ENCODE measurements at regions not wholly inside any gene's neighbourhood (a gene's known extent, or its start where the extent isn't known, plus 50 kb on each side); places are given as distances from the start of the nearest gene placed in this dataset.
A peak's percentile ranks its signal among the peaks of the same experiment; 100 is the strongest.

- Histone ChIP-seq H3K4me3 (no peak overlapping the region), H3K9me3 (replicated peaks) (no peaks in the 10 kb centered on the region), H3K27ac (no peak overlapping the region), H3K36me3 (no peaks in the 10 kb centered on the region), H3K27me3 (replicated peaks) (no peaks in the 10 kb centered on the region), H3K4me1 (replicated peaks) (peaks cover 11% of the 10 kb centered on the region)
- DNase-seq (ENCODE audit: low read depth in 1 of 2, low spot score in 2 of 2) = no peak
Measured at GRCh38 chr9:86562691-86563090, 208.5 kb upstream of the TUT7 start.

DNA sequence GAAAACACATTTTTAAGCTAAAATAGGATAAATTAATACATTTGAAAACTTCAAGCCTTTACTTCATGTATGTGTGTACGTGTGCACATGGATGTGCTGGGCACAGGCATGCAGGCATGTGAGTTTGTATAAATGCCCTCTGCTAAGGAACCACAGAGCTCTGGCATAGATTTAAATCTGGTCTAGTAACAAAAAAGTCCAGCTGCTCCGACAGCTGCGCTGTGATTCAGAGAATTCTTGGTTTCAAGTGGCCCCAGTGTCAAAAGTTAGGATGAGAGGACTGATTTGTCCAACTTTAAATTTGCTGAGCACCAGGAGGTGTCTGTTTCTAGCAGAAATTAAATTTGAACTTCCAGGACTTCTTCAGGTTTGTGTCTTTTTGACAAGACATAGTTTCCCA, 203.7 kb upstream of the TUT7 start:
- H3K4me1 ChIP-seq (replicated peaks) = peaks cover 12% of the 10 kb centered on the region
- DNase-seq (ENCODE audit: low read depth in 1 of 2, low spot score in 2 of 2) = no peak
- no peaks in the 10 kb centered on the region for H3K9me3 ChIP-seq (replicated peaks)
- no peaks in the 10 kb centered on the region for H3K36me3 ChIP-seq
- no peak overlapping the region for H3K27ac ChIP-seq
- H3K4me3 ChIP-seq = no peak overlapping the region
- no peaks in the 10 kb centered on the region for H3K27me3 ChIP-seq (replicated peaks)

DNA sequence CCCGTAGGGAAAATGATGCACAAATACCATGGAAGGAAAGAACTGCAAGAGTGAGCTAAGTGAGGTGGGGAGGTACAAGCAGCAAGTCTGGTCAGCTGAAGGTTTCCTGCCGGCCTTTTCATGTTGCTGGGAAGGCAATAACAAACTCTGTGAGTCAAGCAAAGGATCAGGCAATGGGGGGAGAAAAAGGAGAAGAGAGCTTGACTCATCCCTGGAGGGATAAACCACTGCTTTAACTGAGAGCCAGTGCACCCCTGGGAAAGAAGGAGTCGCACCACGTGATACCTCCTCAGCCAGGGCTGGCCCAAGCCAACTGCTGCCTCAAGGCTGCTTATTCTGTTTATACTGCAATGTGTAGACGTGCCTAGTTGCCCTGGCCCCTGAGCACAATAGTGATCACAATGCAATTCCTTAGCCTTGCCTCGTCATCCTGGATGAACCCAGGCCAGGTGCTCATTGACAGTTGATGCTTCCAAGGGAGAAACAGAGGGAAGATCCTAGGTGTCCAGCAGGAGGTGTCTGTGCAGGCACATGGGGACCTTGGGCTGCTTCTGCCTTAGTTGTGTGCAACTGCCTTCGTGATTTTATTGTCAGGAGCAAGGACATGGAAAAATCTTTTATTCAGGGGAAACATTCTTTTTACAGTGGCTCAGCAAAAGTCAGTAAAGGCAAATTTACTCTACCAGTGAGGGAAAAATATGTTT, 203.0 kb upstream of the TUT7 start:
- DNase-seq (ENCODE audit: low read depth in 1 of 2, low spot score in 2 of 2) = peak; percentile 50 to 53
- no peaks in the 10 kb centered on the region for H3K27me3 ChIP-seq (replicated peaks)
- H3K4me3 ChIP-seq = no peak overlapping the region
- H3K9me3 ChIP-seq (replicated peaks) = no peaks in the 10 kb centered on the region
- no peaks in the 10 kb centered on the region for H3K36me3 ChIP-seq
- peaks cover 9% of the 10 kb centered on the region; the same call in 1 of the 2 replicates for H3K4me1 ChIP-seq (replicated peaks)
- H3K27ac ChIP-seq = no peak overlapping the region

DNA sequence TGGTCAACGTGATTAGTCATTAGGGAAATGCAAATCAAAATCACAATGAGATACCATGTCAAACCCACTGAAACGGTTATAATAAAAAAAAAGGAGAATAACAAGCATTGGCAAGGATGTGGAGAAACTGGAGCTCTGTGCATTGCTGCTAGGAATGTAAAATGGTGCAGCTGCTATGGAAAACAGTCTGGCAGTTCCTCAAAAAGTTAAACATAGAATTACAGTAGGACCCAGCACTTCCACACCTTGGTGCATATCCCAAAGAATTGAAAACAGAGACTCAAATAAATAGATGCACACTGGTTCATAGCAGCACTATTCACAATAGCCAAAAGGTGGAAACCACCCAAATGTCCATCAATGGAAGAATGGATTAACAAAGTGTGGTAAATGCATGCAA, 201.5 kb upstream of the TUT7 start:
- Histone ChIP-seq H3K9me3 (replicated peaks) (no peaks in the 10 kb centered on the region), H3K4me3 (no peak overlapping the region)
- no peak for DNase-seq (ENCODE audit: low read depth in 1 of 2, low spot score in 2 of 2)

DNA sequence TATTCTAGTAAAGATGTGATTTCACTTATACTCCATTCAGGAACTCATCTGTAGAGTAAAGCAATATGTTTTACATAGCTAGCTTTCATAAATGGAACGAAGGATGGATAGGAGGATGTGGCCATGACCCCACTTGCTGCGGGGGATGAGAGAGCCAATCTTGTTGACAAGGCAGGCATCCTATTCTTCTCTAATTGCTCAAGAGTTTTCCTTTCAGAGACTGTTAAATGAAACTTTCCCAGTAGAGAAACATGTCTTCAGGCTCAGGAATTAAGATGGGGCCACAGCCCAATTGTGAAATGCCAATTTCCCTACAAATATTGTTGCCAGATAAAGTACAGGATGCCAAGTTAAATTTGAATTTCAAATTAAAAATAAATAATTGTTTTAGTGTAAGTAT, 196.2 kb upstream of the TUT7 start:
- Histone ChIP-seq H3K4me3 (no peak overlapping the region), H3K27ac (no peak overlapping the region), H3K27me3 (replicated peaks) (no peaks in the 10 kb centered on the region), H3K4me1 (replicated peaks) (no peaks in the 10 kb centered on the region), H3K36me3 (no peaks in the 10 kb centered on the region), H3K9me3 (replicated peaks) (no peaks in the 10 kb centered on the region)
- DNase-seq (ENCODE audit: low read depth in 1 of 2, low spot score in 2 of 2) = no peak

More for the DNA sequence above, 201.5 kb upstream of the TUT7 start:
- H3K36me3 ChIP-seq = no peaks in the 10 kb centered on the region
- peaks cover 9% of the 10 kb centered on the region; the same call in 1 of the 2 replicates for H3K4me1 ChIP-seq (replicated peaks)
- H3K27ac ChIP-seq = no peak overlapping the region
- no peaks in the 10 kb centered on the region for H3K27me3 ChIP-seq (replicated peaks)

DNA sequence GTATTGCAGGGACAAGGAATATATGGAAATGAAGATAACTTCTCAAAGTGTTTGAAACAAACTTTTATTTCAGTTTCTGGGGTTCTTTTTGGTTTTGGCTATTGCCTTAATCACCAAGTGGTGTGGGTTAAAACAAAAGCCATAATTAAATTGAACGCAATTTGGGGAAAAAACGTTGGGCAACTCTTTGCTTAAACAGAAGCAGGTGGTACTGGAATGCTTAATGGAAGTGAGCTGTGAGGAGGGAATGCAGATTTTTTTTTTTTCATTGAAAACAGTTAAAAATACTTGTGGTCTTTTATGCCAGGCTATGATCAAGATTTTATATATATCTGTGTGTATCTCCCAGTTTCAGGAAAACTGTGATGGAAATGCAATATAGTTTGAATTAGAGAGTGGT, 195.7 kb upstream of the TUT7 start:
- Histone ChIP-seq H3K27me3 (replicated peaks) (no peaks in the 10 kb centered on the region), H3K27ac (no peak overlapping the region), H3K9me3 (replicated peaks) (no peaks in the 10 kb centered on the region), H3K36me3 (no peaks in the 10 kb centered on the region), H3K4me1 (replicated peaks) (no peaks in the 10 kb centered on the region), H3K4me3 (no peak overlapping the region)
- no peak for DNase-seq (ENCODE audit: low read depth in 1 of 2, low spot score in 2 of 2)

DNA sequence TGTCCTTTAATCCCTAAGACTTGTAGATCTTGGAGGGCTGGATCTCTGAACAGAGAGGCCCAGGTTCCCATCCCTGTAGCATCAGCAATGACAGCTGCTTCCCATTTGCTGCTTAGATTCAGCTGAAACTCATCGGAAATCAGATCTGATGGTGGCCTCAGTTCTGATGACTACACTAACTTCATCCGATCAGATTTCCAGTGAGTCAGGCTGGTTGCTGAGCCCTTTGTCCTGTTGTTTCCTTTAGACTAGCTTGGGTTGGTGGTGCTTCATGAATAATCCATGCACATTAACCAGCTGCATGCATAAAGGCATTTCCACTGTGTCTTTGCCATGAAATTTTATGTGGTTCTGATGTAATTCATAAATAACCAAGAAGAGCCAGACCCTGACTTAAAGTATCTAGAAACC, 195.2 kb upstream of the TUT7 start:
- no peaks in the 10 kb centered on the region for H3K27me3 ChIP-seq (replicated peaks)
- no peak for DNase-seq (ENCODE audit: low read depth in 1 of 2, low spot score in 2 of 2)
- H3K36me3 ChIP-seq = no peaks in the 10 kb centered on the region
- no peaks in the 10 kb centered on the region for H3K4me1 ChIP-seq (replicated peaks)
- no peaks in the 10 kb centered on the region for H3K9me3 ChIP-seq (replicated peaks)
- no peak overlapping the region for H3K4me3 ChIP-seq
- no peak overlapping the region for H3K27ac ChIP-seq

DNA sequence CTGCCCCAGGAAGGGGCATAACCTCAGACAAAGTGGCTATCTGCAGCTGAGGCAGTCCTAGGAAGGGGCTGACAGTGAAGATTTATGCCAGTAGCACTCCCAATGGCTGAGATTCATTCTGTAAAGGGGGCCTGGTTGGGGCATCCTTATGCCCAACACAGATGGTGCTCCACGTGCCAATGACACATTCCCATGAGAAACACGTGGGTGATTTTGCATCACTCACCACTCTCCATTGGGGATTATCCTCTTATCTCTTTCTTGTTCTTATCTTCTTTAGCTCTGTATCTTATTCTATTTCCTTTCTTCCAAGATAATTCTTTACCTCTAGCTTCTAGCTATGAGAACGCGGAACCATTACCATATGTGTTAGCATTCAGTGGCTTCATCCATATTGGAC, 194.0 kb upstream of the TUT7 start:
- H3K4me3 ChIP-seq = no peak overlapping the region
- no peaks in the 10 kb centered on the region for H3K4me1 ChIP-seq (replicated peaks)
- no peaks in the 10 kb centered on the region for H3K9me3 ChIP-seq (replicated peaks)
- H3K36me3 ChIP-seq = no peaks in the 10 kb centered on the region
- DNase-seq (ENCODE audit: low read depth in 1 of 2, low spot score in 2 of 2) = no peak
- H3K27ac ChIP-seq = no peak overlapping the region
- H3K27me3 ChIP-seq (replicated peaks) = no peaks in the 10 kb centered on the region

DNA sequence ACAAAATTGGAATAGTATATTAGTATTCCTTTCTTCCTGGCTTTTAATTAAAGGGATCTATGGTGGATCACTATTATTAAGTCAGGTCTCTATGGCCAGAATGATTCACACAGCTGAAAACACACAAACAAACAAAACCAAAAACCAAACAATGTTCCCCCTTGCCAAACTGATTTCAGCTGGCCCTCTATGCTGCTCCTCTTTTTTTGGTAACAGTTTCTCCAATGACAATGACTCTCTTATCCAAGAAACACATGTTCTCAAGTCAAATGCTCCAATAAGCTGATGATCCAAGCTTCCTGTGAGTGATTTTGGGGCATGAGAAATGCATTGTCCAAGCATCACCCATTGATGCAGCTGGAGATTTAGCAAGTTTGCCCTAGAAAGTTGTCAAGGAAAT, 193.4 kb upstream of the TUT7 start:
- Histone ChIP-seq H3K9me3 (replicated peaks) (no peaks in the 10 kb centered on the region), H3K27ac (no peak overlapping the region), H3K4me1 (replicated peaks) (no peaks in the 10 kb centered on the region), H3K4me3 (no peak overlapping the region), H3K36me3 (no peaks in the 10 kb centered on the region), H3K27me3 (replicated peaks) (no peaks in the 10 kb centered on the region)
- no peak for DNase-seq (ENCODE audit: low read depth in 1 of 2, low spot score in 2 of 2)

- DNase-seq (ENCODE audit: low read depth in 1 of 2, low spot score in 2 of 2) = no peak
- H3K4me1 ChIP-seq (replicated peaks) = no peaks in the 10 kb centered on the region
- no peak overlapping the region for H3K27ac ChIP-seq
- H3K27me3 ChIP-seq (replicated peaks) = no peaks in the 10 kb centered on the region
- no peak overlapping the region for H3K4me3 ChIP-seq
- no peaks in the 10 kb centered on the region for H3K9me3 ChIP-seq (replicated peaks)
- H3K36me3 ChIP-seq = no peaks in the 10 kb centered on the region
Measured at GRCh38 chr9:86546712-86547111, 192.5 kb upstream of the TUT7 start.

DNA sequence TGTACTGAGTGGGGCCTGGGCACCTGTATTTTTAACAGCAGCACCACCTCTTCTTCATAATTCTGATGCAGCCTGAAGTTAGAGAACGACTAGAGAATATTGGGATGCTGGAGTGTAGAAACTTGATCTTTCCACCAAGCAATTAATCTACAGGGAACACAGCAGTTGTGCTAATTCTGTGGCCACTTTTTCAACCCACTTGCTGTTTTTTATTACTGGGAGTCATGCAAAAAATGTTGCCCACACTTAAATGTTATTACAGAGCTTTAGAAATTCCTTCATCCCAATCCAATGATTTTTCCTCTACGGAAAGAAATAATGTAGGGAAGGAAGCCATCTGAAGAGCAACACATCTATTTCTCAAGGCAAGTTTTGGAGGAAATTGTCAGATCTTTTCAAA, 190.9 kb upstream of the TUT7 start:
- Histone ChIP-seq H3K9me3 (replicated peaks) (no peaks in the 10 kb centered on the region), H3K27me3 (replicated peaks) (no peaks in the 10 kb centered on the region), H3K4me3 (no peak overlapping the region), H3K4me1 (replicated peaks) (no peaks in the 10 kb centered on the region), H3K36me3 (no peaks in the 10 kb centered on the region), H3K27ac (no peak overlapping the region)
- no peak for DNase-seq (ENCODE audit: low read depth in 1 of 2, low spot score in 2 of 2)

- H3K4me1 ChIP-seq (replicated peaks) = no peaks in the 10 kb centered on the region
- H3K9me3 ChIP-seq (replicated peaks) = no peaks in the 10 kb centered on the region
- DNase-seq (ENCODE audit: low read depth in 1 of 2, low spot score in 2 of 2) = no peak
- no peak overlapping the region for H3K27ac ChIP-seq
- no peak overlapping the region for H3K4me3 ChIP-seq
- H3K27me3 ChIP-seq (replicated peaks) = no peaks in the 10 kb centered on the region
- H3K36me3 ChIP-seq = no peaks in the 10 kb centered on the region
Measured at GRCh38 chr9:86541014-86541570, 186.9 kb upstream of the TUT7 start.

DNA sequence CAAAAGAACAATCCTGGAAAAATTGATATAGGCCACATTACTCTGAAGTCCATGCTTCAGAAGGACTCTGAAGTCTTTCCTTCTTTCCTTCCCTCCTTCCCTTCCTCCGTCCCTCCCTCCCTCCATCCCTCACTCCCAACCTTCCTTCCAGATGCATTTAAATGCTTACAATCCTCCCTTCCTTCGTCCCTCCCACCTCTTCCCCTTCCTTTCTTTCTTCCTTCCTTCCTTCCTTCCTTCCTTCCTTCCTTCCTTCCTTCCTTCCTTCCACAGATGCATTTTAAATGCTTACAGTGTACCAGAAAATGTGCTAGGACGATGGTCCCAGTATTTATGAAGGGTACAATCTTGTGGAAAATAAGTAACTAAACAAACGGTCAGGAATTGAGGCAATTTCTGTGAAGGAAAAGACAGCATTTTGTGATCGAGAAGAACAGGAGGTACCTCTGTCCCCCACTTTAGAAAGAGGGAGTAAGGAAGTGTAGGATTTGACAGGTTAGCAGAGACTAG, 181.3 kb upstream of the TUT7 start:
- Histone ChIP-seq H3K27ac (no peak overlapping the region), H3K9me3 (replicated peaks) (no peaks in the 10 kb centered on the region), H3K4me3 (no peak overlapping the region), H3K4me1 (replicated peaks) (no peaks in the 10 kb centered on the region), H3K27me3 (replicated peaks) (no peaks in the 10 kb centered on the region), H3K36me3 (no peaks in the 10 kb centered on the region)
- DNase-seq (ENCODE audit: low read depth in 1 of 2, low spot score in 2 of 2) = no peak

DNA sequence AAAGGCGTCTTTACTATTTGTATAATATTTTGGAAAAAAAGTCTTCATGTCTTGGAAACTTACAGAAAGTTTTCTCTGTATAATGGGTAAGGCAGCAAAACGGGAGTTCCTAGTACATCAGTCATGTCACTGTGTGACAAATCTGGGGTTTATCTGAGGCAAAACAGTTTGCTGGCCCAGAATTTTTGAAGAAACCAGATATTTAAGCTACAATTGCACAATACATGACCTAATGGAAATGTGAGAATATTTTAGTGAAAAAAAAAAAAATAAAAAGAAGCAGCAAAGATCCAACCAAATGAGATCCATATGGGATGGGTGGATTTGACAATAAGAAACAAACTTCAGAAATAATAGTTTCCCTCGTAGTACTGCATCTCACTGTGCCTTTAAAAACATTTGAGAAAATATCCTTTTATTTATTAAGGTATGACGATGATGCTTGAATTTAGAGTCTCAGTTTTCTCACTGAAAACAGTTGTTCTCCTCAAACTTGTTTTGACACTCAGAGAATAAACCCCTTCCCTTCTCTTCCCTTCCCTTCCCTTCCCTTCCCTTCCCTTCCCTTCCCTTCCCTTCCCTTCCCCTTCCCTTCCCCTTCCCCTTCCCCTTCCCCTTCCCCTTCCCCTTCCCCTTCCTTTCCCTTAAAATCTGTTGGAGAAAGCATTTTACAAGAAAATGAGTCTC, 180.5 kb upstream of the TUT7 start:
- Histone ChIP-seq H3K4me1 (replicated peaks) (no peaks in the 10 kb centered on the region), H3K27ac (no peak overlapping the region), H3K4me3 (no peak overlapping the region), H3K36me3 (no peaks in the 10 kb centered on the region), H3K27me3 (replicated peaks) (no peaks in the 10 kb centered on the region), H3K9me3 (replicated peaks) (no peaks in the 10 kb centered on the region)
- no peak for DNase-seq (ENCODE audit: low read depth in 1 of 2, low spot score in 2 of 2)
